ENCODE measurements at regions not wholly inside any gene's neighbourhood (a gene's known extent, or its start where the extent isn't known, plus 50 kb on each side); places are given as distances from the start of the nearest gene placed in this dataset.
"Not testable (repeated sequence)": the region's sequence is repeated elsewhere in the genome, so short reads cannot be mapped to it uniquely, and the experiment has no call there.

DNA sequence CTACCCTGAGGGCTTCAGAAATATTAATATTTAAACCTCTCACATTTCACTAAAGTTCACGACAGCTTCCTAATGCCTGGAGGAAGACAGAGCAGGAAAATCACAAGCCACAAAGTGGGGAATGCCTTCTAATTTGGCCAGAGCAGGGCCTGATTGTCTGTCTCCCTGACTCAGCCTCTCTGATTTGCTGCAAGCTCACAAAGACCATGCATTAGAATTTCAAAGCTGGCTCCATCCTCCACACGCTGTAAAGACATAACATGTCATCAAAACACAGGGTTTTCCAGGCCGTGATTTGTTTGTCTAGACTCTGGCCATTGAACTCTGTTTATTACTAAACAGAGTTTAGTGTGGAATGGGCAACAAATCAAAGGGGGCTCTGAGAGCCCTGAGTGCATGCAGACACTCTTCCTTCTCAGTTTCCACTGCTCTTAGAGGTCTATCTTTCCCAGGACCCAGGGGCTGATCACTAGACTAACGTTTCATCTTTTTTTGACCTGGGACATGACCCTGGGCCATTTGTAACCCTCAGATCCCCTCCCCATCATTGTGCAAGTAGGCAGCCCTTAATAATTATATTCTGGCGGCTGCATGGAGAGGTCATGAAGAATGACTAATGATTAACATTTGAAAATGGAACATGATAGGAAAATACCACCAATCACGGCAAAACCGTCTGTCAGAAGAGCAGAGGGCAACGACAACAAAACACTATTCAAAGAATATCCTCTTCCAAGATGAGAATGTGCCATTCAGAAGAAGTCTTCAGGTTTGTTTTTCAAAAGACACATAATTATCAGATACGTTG, 140.2 kb downstream of the ENC1 start:
- DNase-seq: peak; percentile 14

- DNase-seq: peak; percentile 20
These were observed 141.1 kb downstream of the ENC1 start for GRCh38 chr5:74499256-74500050.

GRCh38 chr5:74497706-74498105, 142.8 kb downstream of the ENC1 start:
- DNase-seq: no peak

DNA sequence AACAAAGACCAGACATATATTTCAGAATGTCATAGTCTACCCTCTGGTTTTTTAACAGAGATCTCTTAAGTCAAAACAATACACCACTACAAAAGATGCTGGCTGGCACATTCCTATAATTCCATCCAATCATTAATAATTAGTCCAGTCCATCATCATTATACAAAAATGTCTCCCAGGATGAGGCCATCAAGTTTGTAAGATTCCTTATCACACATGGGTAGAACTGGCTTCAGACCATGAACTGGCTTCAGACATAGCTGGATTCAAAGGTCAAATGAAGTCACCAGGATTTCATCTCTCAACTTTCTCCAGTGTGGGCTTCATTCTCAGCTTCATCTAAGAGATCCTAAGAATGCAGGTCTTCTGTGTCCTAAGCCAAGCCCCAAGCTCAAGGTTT, 147.1 kb downstream of the ENC1 start:
- DNase-seq: no peak

DNA sequence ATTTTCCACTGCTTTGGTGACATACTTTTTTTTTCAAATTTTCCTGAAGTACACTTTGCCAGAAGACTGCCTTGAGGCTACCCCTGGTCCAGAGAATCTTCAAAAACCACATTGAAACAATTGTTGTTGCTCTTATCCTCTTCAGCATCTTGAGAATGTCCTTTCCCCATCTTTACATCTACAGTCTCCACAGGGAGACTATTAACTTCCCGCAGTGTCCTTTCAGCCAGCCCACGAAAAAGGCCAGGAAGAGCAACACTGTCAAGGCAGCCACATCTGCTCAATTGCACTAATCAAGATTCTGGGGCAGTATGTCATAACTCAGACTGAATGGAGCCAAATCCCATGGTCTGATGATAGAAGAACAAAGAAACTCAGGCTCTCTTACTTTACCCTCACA, 148.3 kb downstream of the ENC1 start:
- no peak for DNase-seq

GRCh38 chr5:74491586-74491985, 148.9 kb downstream of the ENC1 start:
- no peak for DNase-seq

DNA sequence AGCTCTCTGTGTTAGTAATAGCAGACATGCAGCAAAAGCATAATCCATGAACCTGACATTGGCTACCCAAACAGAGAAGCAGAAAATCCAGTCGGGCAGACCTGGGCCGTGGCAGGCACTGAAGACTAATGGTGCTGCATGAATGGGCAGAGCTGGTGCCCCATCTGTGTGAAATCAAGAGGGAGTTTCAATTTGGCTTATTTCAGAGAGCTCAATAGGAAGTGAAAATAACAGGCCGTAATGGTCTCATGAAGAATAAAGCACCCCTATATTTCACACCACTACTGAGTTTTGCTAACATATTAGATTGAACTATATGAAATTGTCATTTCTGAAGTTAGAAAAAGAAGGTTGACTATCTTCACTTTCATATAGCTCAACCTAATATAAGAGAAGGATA, 149.7 kb downstream of the ENC1 start:
- no peak for DNase-seq

DNA sequence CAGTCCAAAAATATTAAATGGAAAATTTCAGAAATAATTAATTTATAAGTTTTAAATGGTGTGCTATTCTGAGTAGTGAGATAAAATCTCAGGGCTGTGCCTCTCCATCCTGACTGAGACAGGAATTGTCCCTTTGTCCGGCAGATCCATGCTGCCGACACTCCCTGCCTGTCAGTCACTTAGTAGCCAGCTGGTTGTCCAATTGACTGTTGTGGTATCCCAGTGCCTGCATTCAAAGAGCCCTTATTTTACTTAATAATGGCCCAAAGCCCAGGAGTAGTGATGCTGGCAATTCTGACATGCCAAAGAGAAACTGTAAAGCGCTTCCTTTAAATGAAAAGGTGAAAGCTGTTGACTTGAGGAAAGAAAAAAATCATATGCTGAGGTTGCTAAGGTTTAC, 157.5 kb downstream of the ENC1 start:
- DNase-seq: no peak

DNA sequence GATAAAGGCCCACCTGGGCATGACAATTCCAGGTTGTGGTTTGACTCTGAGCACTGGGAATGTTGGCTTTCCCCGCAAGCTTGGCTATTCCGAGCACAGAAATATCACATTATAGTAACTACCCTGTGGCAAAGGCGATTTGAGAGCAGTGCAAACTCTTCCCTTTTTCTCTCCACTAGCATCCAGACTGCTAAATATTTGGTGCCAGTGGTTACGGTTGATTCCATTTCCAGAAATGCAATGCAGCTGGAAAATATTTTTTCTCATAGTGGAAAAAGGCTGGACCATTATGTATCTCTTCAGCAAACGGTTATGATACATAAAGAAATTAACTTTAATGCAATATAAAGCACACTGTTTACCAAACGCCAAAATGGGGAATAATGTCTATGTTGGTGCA, 158.0 kb downstream of the ENC1 start:
- DNase-seq: no peak

DNA sequence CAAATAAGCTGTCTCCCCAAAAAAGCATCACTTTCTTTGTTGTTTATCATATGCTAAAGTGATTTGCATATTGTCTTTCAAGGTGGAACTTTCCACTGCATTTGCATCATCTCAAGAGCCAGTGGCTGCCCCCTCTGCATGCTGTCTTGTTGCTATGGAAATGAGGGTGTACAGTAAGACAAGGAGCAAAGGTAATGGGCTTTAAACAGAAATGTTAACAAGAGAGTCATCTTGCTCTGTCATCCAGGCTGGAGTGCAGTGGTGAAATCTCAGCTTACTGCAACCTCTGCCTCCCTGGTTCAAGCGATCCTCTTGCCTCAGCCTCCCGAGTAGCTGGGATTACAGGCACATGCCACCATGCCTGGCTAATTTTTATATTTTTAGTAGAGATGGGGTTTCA, 159.2 kb downstream of the ENC1 start:
- DNase-seq: not testable (repeated sequence)

DNA sequence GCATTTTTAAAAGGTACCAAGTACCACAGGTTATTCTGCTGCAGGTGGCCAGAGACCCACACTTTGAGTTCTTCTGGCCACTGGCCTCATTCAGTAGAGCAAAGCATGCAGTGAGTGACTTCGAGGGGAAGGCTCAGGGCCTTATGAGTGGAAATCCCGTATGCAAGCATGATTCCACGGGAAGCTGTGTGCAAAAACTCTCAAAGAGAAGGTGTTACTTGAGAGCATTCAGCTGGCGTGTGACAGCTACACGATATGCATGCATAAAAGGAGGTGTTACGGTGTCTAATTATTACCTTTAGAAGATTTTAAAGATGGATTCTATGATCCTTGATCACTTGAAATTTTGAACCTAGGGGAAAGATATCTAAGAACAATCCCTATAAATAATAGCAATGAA, 160.3 kb downstream of the ENC1 start:
- DNase-seq: no peak

- DNase-seq: no peak
These were observed 162.2 kb downstream of the ENC1 start for GRCh38 chr5:74478328-74478727.

DNA sequence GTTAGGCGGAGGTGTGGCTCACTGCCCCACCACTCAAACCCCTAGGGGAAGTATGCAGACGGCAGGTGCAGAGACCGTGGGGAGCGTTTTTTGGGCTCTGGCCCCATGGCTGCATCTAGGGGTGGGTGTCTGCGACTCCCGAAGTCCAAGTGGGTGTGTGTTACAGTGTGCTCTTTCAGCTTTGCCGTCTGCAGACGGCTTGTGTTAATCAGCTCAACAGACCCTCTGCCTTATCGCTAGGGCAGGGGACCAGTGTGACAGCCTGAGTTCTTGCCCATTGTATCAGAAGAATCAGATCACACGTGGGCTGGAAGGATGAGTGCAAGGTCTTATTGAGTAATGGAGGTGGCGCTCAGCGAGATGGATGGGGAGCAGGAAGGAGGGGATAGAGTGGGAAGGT, 162.8 kb downstream of the ENC1 start:
- DNase-seq: no peak

GRCh38 chr5:74476819-74477453, 163.6 kb downstream of the ENC1 start:
- DNase-seq: no peak

DNA sequence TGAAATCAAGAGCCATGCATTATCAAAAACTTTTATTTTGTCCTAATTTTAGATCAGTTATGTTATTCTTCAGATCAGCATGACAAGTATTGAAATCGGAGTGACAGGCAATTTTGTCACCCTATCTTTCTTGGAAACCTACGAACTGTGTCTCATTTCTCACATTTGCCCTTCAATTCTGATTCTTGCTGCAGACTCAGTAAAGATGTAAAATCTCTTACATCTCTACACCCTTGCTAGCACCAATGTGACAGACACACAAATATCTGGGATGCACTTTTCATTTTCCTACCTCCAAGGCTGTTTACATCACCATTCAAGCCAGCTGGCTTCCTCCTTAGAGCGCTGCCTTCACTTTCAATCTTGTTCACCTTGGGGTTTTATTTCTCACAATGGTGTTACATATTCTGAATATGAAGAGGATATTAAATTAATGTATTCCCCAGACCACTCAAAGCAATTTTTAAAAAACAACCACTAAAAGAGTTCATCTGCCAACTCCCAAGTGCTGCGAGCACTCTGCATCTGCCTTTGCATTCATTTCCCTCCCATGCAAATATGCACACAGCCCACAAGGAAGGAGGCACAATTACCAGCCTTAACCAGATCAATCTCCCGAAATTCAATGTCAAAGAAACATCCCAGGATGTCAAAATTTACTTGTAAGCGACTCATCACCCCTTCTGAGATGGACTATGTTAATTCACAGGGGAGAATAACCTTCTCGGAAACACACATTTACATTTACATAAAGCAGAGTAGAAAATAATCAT, 164.3 kb downstream of the ENC1 start:
- no peak for DNase-seq

- DNase-seq: no peak
These were observed 168.7 kb downstream of the ENC1 start for GRCh38 chr5:74471875-74472274.

GRCh38 chr5:74469234-74469994, 171.1 kb downstream of the ENC1 start:
- no peak for DNase-seq

DNA sequence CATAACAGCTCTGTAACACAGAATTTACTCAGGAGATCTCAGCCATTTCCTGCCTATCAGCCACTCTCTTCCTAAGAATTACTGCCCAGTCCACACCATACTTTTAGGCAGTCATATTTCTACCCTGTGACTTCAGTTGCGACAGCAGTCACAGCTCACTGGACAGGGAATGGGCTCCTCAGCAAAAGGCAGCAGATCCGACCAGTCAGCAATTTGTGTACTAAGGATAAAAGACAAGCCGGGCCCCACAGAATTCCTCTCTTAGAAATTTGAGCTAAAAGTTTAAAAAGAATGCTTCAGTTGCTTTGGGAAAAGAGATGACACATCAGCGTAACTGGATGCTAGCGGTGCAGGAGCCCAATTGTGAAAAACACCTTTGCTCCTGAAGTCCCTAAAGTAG, 172.1 kb downstream of the ENC1 start:
- no peak for DNase-seq

DNA sequence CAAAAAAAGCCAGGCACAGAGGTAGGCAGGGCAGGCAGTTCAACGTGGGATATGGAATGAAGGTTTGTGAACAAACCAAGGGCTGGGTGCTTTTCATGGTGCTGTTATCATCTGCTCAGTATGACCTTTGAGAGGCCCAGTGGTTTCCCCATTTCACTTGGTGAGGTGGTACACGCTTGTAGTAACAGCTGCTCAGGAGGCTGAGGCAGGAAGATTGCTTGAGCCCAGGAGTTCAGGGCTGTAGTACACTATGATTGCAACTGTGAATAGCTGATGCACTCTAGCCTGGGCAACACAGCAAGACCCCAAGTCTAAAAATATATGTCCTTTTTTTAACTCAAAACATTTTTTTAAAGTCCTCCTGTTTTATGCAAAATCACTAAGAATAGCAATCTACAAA, 174.8 kb downstream of the ENC1 start:
- no peak for DNase-seq

DNA sequence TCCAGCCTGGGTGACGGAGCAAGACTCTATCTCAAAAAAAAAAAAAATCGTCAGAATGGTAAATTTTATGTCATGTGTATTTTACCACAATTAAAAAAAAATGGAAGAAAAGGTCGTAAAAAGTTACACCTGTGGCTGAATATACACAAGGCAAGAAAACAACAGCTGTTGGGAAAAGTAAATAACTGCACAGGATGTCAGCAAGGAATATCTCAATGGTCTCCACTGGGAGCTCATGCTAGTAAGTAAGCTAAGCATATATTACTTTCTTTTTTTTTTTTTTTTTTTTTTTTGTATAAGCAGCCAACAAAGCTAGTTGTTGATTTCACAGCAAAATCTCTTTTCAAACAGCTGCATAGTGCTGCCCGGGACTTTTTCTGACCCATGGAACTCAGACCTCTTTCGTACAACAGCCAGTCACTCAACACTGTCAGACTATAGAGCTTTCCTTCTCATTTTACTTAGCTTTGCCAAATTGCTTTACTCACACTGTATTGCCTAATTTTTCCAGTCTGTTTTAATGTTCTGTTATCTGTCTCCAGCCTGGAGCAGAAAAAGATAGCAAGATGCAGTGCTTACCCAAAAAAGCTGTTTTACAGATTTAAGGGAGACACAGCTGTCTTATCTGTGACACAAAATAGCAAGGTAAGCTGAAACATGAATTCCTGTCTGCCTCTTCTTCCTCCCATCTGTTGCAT, 175.9 kb downstream of the ENC1 start:
- no peak for DNase-seq

DNA sequence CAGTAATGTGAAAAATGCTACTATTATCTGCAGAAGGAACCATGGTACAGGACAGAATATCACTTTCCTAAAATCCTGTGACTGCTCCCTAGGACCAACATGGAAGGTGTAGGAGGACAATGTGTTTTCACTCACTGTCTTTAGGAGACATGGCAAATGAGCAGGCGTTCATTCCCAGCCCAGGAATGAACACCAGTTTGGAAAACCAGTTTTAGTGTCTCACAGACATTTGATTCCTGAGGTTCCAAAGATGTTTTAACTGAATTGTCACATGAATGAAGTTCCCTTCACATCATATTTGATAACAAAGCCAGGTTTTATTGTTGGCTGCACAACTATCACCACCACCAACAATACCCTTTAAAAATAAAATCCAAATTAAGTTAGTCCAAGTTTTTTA, 178.2 kb downstream of the ENC1 start:
- DNase-seq: no peak

Data from left kidney (tissue), 1 donor.